ENCODE measurements at regions not wholly inside any gene's neighbourhood (a gene's known extent, or its start where the extent isn't known, plus 50 kb on each side); places are given as distances from the start of the nearest gene placed in this dataset.

- TF ChIP-seq CTCF (IDR thresholded peaks at IDR 0.05; ENCODE audit: insufficient read depth, low read depth, low read length) (no peak), EZH2 (IDR thresholded peaks at IDR 0.05; ENCODE audit: insufficient read depth, low read length) (no peak)
These were observed 233.6 kb downstream of the KLF12 start for GRCh38 chr13:73900591-73900990.
